ENCODE measurements at regions not wholly inside any gene's neighbourhood (a gene's known extent, or its start where the extent isn't known, plus 50 kb on each side); places are given as distances from the start of the nearest gene placed in this dataset.

GRCh38 chr5:125717209-125717608, 706.0 kb upstream of the GRAMD2B start:
- H3K4me3 ChIP-seq (replicated peaks in 1 of 3; ENCODE audit: insufficient read depth in 1 of 3, low read depth in 1 of 3, low read length in 3 of 3) = no peak overlapping the region
- intact Hi-C loops (cut with micrococcal nuclease) = no loop called here
- DNase-seq (ENCODE audit: low read depth, low spot score) = no peak
- TF ChIP-seq CTCF (IDR thresholded peaks at IDR 0.05; ENCODE audit: extremely low read depth in 1 of 2, insufficient read depth in 1 of 2, low read depth in 1 of 2, low read length in 2 of 2) = no peak
- TF ChIP-seq, protein P1, sequence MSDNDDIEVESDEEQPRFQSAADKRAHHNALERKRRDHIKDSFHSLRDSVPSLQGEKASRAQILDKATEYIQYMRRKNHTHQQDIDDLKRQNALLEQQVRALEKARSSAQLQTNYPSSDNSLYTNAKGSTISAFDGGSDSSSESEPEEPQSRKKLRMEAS (IDR thresholded peaks at IDR 0.05; ENCODE audit: insufficient read depth, insufficient read length) = no peak
- TF ChIP-seq POLR2A (IDR thresholded peaks at IDR 0.05; ENCODE audit: low read depth, low read length) = no peak
- TF ChIP-seq POLR2AphosphoS5 (IDR thresholded peaks at IDR 0.05; ENCODE audit: insufficient read depth, low read depth, low read length) = no peak
- no peak for TF ChIP-seq JUN (IDR thresholded peaks at IDR 0.05; ENCODE audit: borderline replicate concordance, insufficient read depth, insufficient read length, low read depth)
- TF ChIP-seq GATA2 (IDR thresholded peaks at IDR 0.05; ENCODE audit: insufficient read depth, insufficient read length, low read depth, low read length) = no peak
- TF ChIP-seq EZH2 (IDR thresholded peaks at IDR 0.05; ENCODE audit: borderline replicate concordance, low read depth, low read length, severe bottlenecking) = no peak
- no peak for TF ChIP-seq MYC (IDR thresholded peaks at IDR 0.05; ENCODE audit: low read depth, low read length)
- TF ChIP-seq FOS (IDR thresholded peaks at IDR 0.05; ENCODE audit: borderline replicate concordance, insufficient read depth, low read length) = no peak
- POLR2A ChIA-PET = no interaction called here
- no peak overlapping the region for H3K9ac ChIP-seq (replicated peaks; ENCODE audit: extremely low read depth, insufficient read depth, low read length)
- dilution Hi-C loops (cut with MboI; ENCODE audit: extremely low pct_ligation_motif_present, low sequenced_read_pairs) = no loop called here
- no peaks in the 10 kb centered on the region for H3K9me3 ChIP-seq (replicated peaks; ENCODE audit: control insufficient read depth, insufficient read depth, low read length)
- no peak overlapping the region for H3K4me2 ChIP-seq (ENCODE audit: insufficient read depth, low read length)
- no peaks in the 10 kb centered on the region for H3K36me3 ChIP-seq (ENCODE audit: control insufficient read depth in 2 of 2, extremely low read depth in 1 of 2, insufficient read depth in 2 of 2, low read length in 2 of 2)
- H4K20me1 ChIP-seq (replicated peaks; ENCODE audit: control insufficient read depth, extremely low read depth, insufficient read depth, low read length) = no peaks in the 10 kb centered on the region
- no peak overlapping the region for H3K27ac ChIP-seq (ENCODE audit: insufficient read depth, low read depth, low read length)
- H3K79me2 ChIP-seq (ENCODE audit: control insufficient read depth, insufficient read depth, low read length) = no peaks in the 10 kb centered on the region
- no peaks in the 10 kb centered on the region for H3K4me1 ChIP-seq (ENCODE audit: control insufficient read depth, extremely low read depth, insufficient read depth, low read length)
- H3K9me1 ChIP-seq (replicated peaks; ENCODE audit: control insufficient read depth, extremely low read depth, insufficient read depth, low read length) = no peaks in the 10 kb centered on the region
- H2AFZ ChIP-seq (ENCODE audit: low read depth, low read length) = no peak overlapping the region
- FAIRE-seq = no peak
- no peaks in the 10 kb centered on the region for H3K27me3 ChIP-seq (ENCODE audit: control insufficient read depth in 2 of 2, insufficient read depth in 2 of 2, low read length in 2 of 2)
- no TSS peak for BruUV-seq (replicated peaks)
- CTCF ChIA-PET = interaction anchor here (0.7 kb wide), 1 partner anchor 76 kb away, joined by 4 read pairs; no protein-coding TSS in a partner anchor

Data from endothelial cell of umbilical vein (primary cell).